ENCODE measurements at regions not wholly inside any gene's neighbourhood (a gene's known extent, or its start where the extent isn't known, plus 50 kb on each side); places are given as distances from the start of the nearest gene placed in this dataset.

DNA sequence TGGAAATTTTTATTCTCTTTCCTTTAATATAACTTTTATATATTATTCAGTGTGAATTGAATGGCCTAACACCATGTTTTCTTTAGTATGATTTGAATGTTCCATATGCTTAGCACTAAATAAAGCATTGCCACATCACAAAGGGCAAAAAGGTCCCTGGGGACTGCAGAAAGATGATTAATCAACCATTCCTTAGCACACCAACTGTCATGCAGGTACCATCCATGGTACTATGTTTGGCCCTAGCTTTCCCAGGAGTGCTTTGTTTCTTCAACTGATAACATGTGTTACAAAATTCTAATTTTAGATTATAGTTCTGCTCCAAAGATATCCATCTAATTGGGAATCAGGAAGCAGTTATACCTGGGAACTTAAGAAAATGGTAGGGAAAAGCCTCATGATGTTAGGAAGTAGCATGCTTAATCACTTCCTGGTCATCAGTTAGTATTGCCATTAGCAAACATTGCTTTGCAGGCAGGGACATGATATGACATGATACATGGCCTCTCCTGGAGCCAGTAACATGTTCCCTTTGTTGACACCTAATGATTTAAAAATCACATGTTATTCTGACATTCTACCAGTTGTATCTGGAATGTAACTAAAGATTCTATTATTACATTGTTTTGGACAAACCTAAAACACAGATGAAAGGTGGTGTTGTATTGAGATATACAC, 712.6 kb upstream of the GBE1 start:
- TF ChIP-seq, protein P1, sequence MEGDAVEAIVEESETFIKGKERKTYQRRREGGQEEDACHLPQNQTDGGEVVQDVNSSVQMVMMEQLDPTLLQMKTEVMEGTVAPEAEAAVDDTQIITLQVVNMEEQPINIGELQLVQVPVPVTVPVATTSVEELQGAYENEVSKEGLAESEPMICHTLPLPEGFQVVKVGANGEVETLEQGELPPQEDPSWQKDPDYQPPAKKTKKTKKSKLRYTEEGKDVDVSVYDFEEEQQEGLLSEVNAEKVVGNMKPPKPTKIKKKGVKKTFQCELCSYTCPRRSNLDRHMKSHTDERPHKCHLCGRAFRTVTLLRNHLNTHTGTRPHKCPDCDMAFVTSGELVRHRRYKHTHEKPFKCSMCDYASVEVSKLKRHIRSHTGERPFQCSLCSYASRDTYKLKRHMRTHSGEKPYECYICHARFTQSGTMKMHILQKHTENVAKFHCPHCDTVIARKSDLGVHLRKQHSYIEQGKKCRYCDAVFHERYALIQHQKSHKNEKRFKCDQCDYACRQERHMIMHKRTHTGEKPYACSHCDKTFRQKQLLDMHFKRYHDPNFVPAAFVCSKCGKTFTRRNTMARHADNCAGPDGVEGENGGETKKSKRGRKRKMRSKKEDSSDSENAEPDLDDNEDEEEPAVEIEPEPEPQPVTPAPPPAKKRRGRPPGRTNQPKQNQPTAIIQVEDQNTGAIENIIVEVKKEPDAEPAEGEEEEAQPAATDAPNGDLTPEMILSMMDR (optimal IDR thresholded peaks at IDR 0.05 in 1 of 3, IDR thresholded peaks at IDR 0.05 in 1 of 3, conservative IDR thresholded peaks at IDR 0.05 in 1 of 3; ENCODE audit: extremely low read depth in 1 of 3, insufficient read depth in 2 of 3, low read length in 3 of 3), result no peak
- TF ChIP-seq EZH2 (IDR thresholded peaks at IDR 0.05; ENCODE audit: low read length), result no peak

Data from keratinocyte (primary cell).